ENCODE measurements at regions not wholly inside any gene's neighbourhood (a gene's known extent, or its start where the extent isn't known, plus 50 kb on each side); places are given as distances from the start of the nearest gene placed in this dataset.
A peak's percentile ranks its signal among the peaks of the same experiment; 100 is the strongest.

- no peak for DNase-seq (ENCODE audit: low spot score)
Measured at GRCh38 chr9:115209601-115210306, 91.8 kb upstream of the TNC start.

GRCh38 chr9:115210699-115211098 lies 92.7 kb upstream of the TNC start:
- DNase-seq (ENCODE audit: low spot score): no peak

GRCh38 chr9:115211413-115212124 lies 93.6 kb upstream of the TNC start:
- no peak for DNase-seq (ENCODE audit: low spot score)

- no peak for DNase-seq (ENCODE audit: low spot score)
Measured at GRCh38 chr9:115212125-115212605, 94.2 kb upstream of the TNC start.

- DNase-seq (ENCODE audit: low spot score): no peak
Measured at GRCh38 chr9:115212832-115213231, 94.9 kb upstream of the TNC start.

GRCh38 chr9:115213818-115214334 lies 95.9 kb upstream of the TNC start:
- peak; percentile 47 for DNase-seq (ENCODE audit: low spot score)

GRCh38 chr9:115216873-115217272 lies 98.9 kb upstream of the TNC start:
- DNase-seq (ENCODE audit: low spot score): no peak

GRCh38 chr9:115220319-115221005 lies 102.5 kb upstream of the TNC start:
- peak; percentile 8 for DNase-seq (ENCODE audit: low spot score)

GRCh38 chr9:115223471-115223870 lies 105.5 kb upstream of the TNC start:
- no peak for DNase-seq (ENCODE audit: low spot score)

- DNase-seq (ENCODE audit: low spot score): no peak
Measured at GRCh38 chr9:115225459-115226116, 107.6 kb upstream of the TNC start.

- no peak for DNase-seq (ENCODE audit: low spot score)
Measured at GRCh38 chr9:115226152-115226551, 108.2 kb upstream of the TNC start.

GRCh38 chr9:115229496-115229895 lies 111.5 kb upstream of the TNC start:
- DNase-seq (ENCODE audit: low spot score): no peak

GRCh38 chr9:115230924-115231515 lies 113.1 kb upstream of the TNC start:
- DNase-seq (ENCODE audit: low spot score): no peak

- no peak for DNase-seq (ENCODE audit: low spot score)
Measured at GRCh38 chr9:115232181-115232774, 114.3 kb upstream of the TNC start.

GRCh38 chr9:115234094-115234493 lies 116.1 kb upstream of the TNC start:
- DNase-seq (ENCODE audit: low spot score): peak; percentile 32

GRCh38 chr9:115235221-115235620 lies 117.3 kb upstream of the TNC start:
- DNase-seq (ENCODE audit: low spot score): no peak

- DNase-seq (ENCODE audit: low spot score): no peak
Measured at GRCh38 chr9:115237385-115237998, 119.5 kb upstream of the TNC start.

GRCh38 chr9:115240676-115241075 lies 122.7 kb upstream of the TNC start:
- DNase-seq (ENCODE audit: low spot score): no peak

GRCh38 chr9:115241641-115242040 lies 123.7 kb upstream of the TNC start:
- DNase-seq (ENCODE audit: low spot score): no peak

GRCh38 chr9:115249488-115249887 lies 131.5 kb upstream of the TNC start:
- DNase-seq (ENCODE audit: low spot score): no peak

GRCh38 chr9:115250621-115251032 lies 132.7 kb upstream of the TNC start:
- no peak for DNase-seq (ENCODE audit: low spot score)
